HUES48 (cell line): ENCODE measurements at regions not wholly inside any gene's neighbourhood (a gene's known extent, or its start where the extent isn't known, plus 50 kb on each side); places are given as distances from the start of the nearest gene placed in this dataset.

Experiments used
- H3K27ac ChIP-seq: one replicate; pipeline ENCODE4 v1.7.0; 2013; ENCODE audit warnings: low read depth, low read length, inconsistent platforms
- H3K27me3 ChIP-seq: 2 replicates; pipeline ENCODE4 v1.6.1; 2013; ENCODE audit warnings: mild to moderate bottlenecking, low read length; ENCODE audit not compliant: control insufficient read depth, insufficient read depth
- H3K36me3 ChIP-seq: 2 replicates; pipeline ENCODE4 v1.6.1; 2013; ENCODE audit warnings: low read length; ENCODE audit not compliant: control insufficient read depth, insufficient read depth
- H3K4me1 ChIP-seq: 2 replicates; pipeline ENCODE4 v1.6.1; 2013; ENCODE audit warnings: mild to moderate bottlenecking, low read length; ENCODE audit not compliant: control insufficient read depth, insufficient read depth
- H3K4me3 ChIP-seq: 2 replicates; pipeline ENCODE4 v1.5.1; 2013; ENCODE audit warnings: mild to moderate bottlenecking, low read depth, low read length
- H3K9ac ChIP-seq: 2 replicates; pipeline ENCODE4 v1.6.1; 2013; ENCODE audit warnings: mild to moderate bottlenecking, low read depth, low read length, moderate library complexity
- H3K9me3 ChIP-seq: 2 replicates; pipeline ENCODE4 v1.6.1; 2013; ENCODE audit warnings: low read length; ENCODE audit not compliant: control insufficient read depth, insufficient read depth

DNA sequence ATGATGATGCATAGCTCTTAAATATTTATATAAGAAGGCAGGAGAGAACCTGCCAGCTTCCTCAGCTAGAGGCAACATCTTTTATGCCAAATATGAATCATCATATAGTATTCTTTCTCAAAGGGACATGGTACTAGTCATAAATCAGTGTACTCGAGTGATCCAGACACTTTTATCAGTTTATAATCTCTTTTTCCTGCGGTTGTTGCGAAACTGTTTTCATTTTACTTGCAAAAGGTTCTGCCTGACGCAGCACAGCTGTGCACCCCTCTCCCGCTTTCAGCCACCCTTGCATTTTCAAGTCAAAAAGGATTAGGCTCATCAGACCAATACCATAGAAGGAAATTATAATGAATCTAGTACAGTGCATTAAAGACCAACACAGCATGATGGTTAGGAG, 332.3 kb upstream of the PRKCQ start:
- no peaks in the 10 kb centered on the region for H3K9me3 ChIP-seq
- no peak overlapping the region for H3K9ac ChIP-seq
- H3K27ac ChIP-seq: no peak overlapping the region
- H3K36me3 ChIP-seq: no peaks in the 10 kb centered on the region
- no peaks in the 10 kb centered on the region for H3K4me1 ChIP-seq
- no peaks in the 10 kb centered on the region for H3K27me3 ChIP-seq
- no peak overlapping the region for H3K4me3 ChIP-seq

GRCh38 chr10:6912021-6912420, 331.9 kb upstream of the PRKCQ start:
- no peak overlapping the region for H3K27ac ChIP-seq

GRCh38 chr10:6909905-6910560, 330.0 kb upstream of the PRKCQ start:
- Histone ChIP-seq H3K4me3 (no peak overlapping the region), H3K36me3 (no peaks in the 10 kb centered on the region), H3K27ac (no peak overlapping the region), H3K9ac (no peak overlapping the region), H3K9me3 (no peaks in the 10 kb centered on the region), H3K27me3 (no peaks in the 10 kb centered on the region), H3K4me1 (no peaks in the 10 kb centered on the region)

More at GRCh38 chr10:6912021-6912420, 331.9 kb upstream of the PRKCQ start:
- Histone ChIP-seq H3K4me3 (no peak overlapping the region), H3K9me3 (no peaks in the 10 kb centered on the region), H3K27me3 (no peaks in the 10 kb centered on the region), H3K9ac (no peak overlapping the region), H3K4me1 (no peaks in the 10 kb centered on the region), H3K36me3 (no peaks in the 10 kb centered on the region)

DNA sequence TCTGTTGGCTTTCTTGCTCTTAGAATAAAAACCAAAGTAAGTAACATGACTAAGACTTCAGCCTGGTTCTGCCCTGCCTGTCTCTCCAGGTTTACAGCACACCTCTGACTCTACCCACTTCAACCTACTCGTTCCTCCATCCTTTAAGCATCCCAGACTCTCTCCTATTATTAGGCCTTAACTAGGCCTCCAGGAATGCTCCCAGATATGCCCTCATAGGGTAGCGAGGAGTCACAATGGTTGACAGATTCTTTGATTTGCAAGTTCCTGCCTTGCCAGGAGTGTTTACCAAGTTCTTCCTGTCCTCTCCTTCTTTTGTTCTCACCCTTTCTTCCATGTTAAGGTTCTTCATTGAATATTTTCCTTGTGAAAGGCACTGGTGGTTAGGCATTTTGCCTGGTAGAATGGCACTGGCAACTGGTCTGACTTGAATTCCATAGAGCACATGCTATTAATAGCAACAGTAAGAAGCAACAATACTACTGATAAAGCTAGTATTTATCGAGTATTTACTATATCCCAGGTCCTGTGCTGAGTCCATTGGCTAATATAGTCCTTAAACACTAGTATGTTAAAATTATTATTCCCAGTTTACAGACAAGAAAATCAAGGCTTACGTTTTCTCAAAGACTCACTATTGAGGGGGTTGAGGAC, 327.9 kb upstream of the PRKCQ start:
- Histone ChIP-seq H3K36me3 (no peaks in the 10 kb centered on the region), H3K4me3 (no peak overlapping the region), H3K9ac (no peak overlapping the region), H3K27me3 (no peaks in the 10 kb centered on the region), H3K4me1 (no peaks in the 10 kb centered on the region), H3K27ac (no peak overlapping the region), H3K9me3 (0 out of 2 replicates have a peak, but pooled peaks cover 4% of the 10 kb centered on the region)

DNA sequence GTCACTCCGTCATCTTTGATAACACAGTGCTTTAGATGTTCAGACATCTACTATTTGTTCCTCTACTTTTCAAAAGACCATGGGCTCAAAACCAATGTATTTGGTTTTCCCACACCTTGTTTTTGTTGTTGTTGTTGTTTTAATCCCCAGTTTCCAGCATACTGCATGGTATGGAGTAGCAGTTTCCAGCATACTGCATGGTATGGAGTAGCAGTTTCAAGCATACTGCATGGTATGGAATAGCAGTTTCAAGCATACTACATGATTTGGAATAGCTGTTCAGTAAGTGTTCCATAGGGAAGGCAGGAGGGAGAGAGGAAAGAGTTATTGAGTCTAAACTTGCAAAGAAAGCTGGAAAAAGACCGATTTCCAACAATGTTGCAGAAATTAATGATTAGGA, 314.3 kb upstream of the PRKCQ start:
- Histone ChIP-seq H3K4me3 (no peak overlapping the region), H3K9ac (no peak overlapping the region), H3K36me3 (no peaks in the 10 kb centered on the region)

DNA sequence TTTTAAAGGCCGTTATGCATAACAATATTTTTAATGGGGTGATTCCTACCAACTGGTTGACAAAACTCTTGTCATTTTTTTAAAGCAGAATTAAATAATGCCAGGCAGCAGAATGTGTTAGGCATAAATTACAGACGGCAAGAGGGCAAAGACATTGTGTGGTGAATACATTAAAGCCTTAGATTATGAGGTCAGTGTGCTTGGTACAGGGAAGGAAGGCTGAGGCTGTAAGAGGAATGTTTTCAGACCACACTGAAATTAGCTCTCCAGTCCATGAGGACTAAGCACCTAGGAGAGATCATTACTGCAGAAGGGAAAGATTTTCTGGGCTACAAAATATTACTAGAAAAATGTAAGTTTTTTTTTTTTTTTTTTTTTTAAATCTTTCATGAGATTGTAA, 312.8 kb upstream of the PRKCQ start:
- no peak overlapping the region for H3K9ac ChIP-seq
- H3K9me3 ChIP-seq: no peaks in the 10 kb centered on the region
- peaks cover 12% of the 10 kb centered on the region for H3K4me1 ChIP-seq
- H3K27ac ChIP-seq: no peak overlapping the region
- no peak overlapping the region for H3K4me3 ChIP-seq
- H3K36me3 ChIP-seq: no peaks in the 10 kb centered on the region
- no peaks in the 10 kb centered on the region for H3K27me3 ChIP-seq

More for the DNA sequence above, 314.3 kb upstream of the PRKCQ start:
- Histone ChIP-seq H3K9me3 (no peaks in the 10 kb centered on the region), H3K27ac (no peak overlapping the region), H3K4me1 (peaks cover 13% of the 10 kb centered on the region), H3K27me3 (no peaks in the 10 kb centered on the region)

DNA sequence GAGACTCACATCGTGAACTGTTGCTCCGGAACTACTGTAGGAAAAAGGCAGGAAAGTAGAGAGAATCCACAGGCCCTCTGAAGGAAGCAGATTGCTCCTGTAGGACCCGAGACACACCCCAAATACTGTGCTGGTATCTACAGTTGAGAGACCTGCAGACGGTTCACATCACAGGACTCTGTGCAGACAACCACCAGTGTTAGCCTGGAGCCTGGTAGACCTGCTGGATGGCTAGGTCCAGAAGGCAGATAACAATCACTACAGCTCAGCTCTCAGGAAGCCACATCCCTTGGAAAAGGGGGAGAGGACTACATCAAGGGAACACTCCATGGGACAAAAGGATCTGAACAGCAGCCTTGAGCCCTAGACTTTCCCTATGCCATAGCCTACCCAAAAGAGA, 311.8 kb upstream of the PRKCQ start:
- Histone ChIP-seq H3K27ac (no peak overlapping the region), H3K27me3 (no peaks in the 10 kb centered on the region), H3K9ac (no peak overlapping the region), H3K9me3 (no peaks in the 10 kb centered on the region), H3K36me3 (no peaks in the 10 kb centered on the region), H3K4me1 (peaks cover 16% of the 10 kb centered on the region), H3K4me3 (no peak overlapping the region)

GRCh38 chr10:6889718-6890117, 309.6 kb upstream of the PRKCQ start:
- H3K4me3 ChIP-seq: no peak overlapping the region
- no peaks in the 10 kb centered on the region for H3K36me3 ChIP-seq
- H3K4me1 ChIP-seq: peaks cover 21% of the 10 kb centered on the region
- no peaks in the 10 kb centered on the region for H3K27me3 ChIP-seq
- H3K27ac ChIP-seq: no peak overlapping the region
- H3K9me3 ChIP-seq: no peaks in the 10 kb centered on the region
- no peak overlapping the region for H3K9ac ChIP-seq

- Histone ChIP-seq H3K9me3 (no peaks in the 10 kb centered on the region), H3K9ac (no peak overlapping the region), H3K36me3 (no peaks in the 10 kb centered on the region)
These were observed 308.4 kb upstream of the PRKCQ start for GRCh38 chr10:6888434-6888833.

GRCh38 chr10:6885284-6885683, 305.2 kb upstream of the PRKCQ start:
- H3K27me3 ChIP-seq: no peaks in the 10 kb centered on the region
- no peaks in the 10 kb centered on the region for H3K36me3 ChIP-seq
- H3K4me1 ChIP-seq: peaks cover 9% of the 10 kb centered on the region
- no peak overlapping the region for H3K9ac ChIP-seq
- no peaks in the 10 kb centered on the region for H3K9me3 ChIP-seq
- no peak overlapping the region for H3K4me3 ChIP-seq
- H3K27ac ChIP-seq: no peak overlapping the region

More at GRCh38 chr10:6888434-6888833, 308.4 kb upstream of the PRKCQ start:
- no peak overlapping the region for H3K4me3 ChIP-seq
- H3K27ac ChIP-seq: no peak overlapping the region
- peaks cover 21% of the 10 kb centered on the region for H3K4me1 ChIP-seq
- H3K27me3 ChIP-seq: no peaks in the 10 kb centered on the region

DNA sequence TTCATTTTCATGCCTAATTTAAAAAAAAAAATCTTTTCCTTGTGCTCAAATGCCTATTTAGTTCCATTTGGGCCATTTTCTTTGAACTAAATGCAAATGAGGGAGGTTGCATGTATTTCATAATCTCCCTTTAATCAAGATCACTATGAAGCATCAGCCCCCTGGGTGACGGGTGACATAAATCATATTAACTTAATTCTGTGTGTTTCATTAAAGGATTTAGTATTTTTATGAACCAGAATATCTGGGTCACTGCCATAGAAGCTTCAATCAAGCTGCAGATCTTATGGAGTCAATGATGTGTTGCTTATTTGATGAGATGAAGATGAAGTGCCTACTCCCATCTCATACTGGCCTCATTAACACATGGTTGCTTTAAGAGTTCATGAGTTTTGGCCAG, 301.9 kb upstream of the PRKCQ start:
- H3K27me3 ChIP-seq: no peaks in the 10 kb centered on the region
- no peak overlapping the region for H3K4me3 ChIP-seq
- H3K27ac ChIP-seq: no peak overlapping the region
- H3K4me1 ChIP-seq: peaks cover 11% of the 10 kb centered on the region
- H3K9me3 ChIP-seq: no peaks in the 10 kb centered on the region
- no peak overlapping the region for H3K9ac ChIP-seq
- H3K36me3 ChIP-seq: no peaks in the 10 kb centered on the region
